GM19240 (cell line): ENCODE measurements at regions not wholly inside any gene's neighbourhood (a gene's known extent, or its start where the extent isn't known, plus 50 kb on each side); places are given as distances from the start of the nearest gene placed in this dataset.

Experiments used
- DNase-seq: peaks from one replicate; pipeline ENCODE4 v3.0.0; 2011; ENCODE audit warnings: low spot score; ENCODE audit not compliant: insufficient read length

- DNase-seq, result no peak
Observed at GRCh38 chr6:84525907-84526306, 238.5 kb downstream of the TBX18 start.

GRCh38 chr6:84524636-84525035 lies 239.8 kb downstream of the TBX18 start:
- no peak for DNase-seq

- DNase-seq, result no peak
Observed at GRCh38 chr6:84522135-84522549, 242.3 kb downstream of the TBX18 start.

- no peak for DNase-seq
Observed at GRCh38 chr6:84521511-84521910, 242.9 kb downstream of the TBX18 start.

GRCh38 chr6:84517741-84518530 lies 246.5 kb downstream of the TBX18 start:
- no peak for DNase-seq

- DNase-seq, result no peak
Observed at GRCh38 chr6:84516154-84516553, 248.2 kb downstream of the TBX18 start.

- no peak for DNase-seq
Observed at GRCh38 chr6:84515067-84515466, 249.3 kb downstream of the TBX18 start.

- DNase-seq, result no peak
Observed at GRCh38 chr6:84514089-84514971, 250.1 kb downstream of the TBX18 start.

GRCh38 chr6:84512391-84512790 lies 252.0 kb downstream of the TBX18 start:
- DNase-seq, result no peak

GRCh38 chr6:84511929-84512328 lies 252.5 kb downstream of the TBX18 start:
- no peak for DNase-seq

- no peak for DNase-seq
Observed at GRCh38 chr6:84508981-84509380, 255.4 kb downstream of the TBX18 start.

- DNase-seq, result no peak
Observed at GRCh38 chr6:84508334-84508733, 256.1 kb downstream of the TBX18 start.

GRCh38 chr6:84504025-84504424 lies 260.4 kb downstream of the TBX18 start:
- no peak for DNase-seq

GRCh38 chr6:84501315-84501714 lies 263.1 kb downstream of the TBX18 start:
- DNase-seq, result no peak

GRCh38 chr6:84500726-84501125 lies 263.7 kb downstream of the TBX18 start:
- no peak for DNase-seq

GRCh38 chr6:84498905-84499304 lies 265.5 kb downstream of the TBX18 start:
- DNase-seq, result no peak

GRCh38 chr6:84492241-84493165 lies 265.1 kb upstream of the CEP162 start:
- no peak for DNase-seq

- no peak for DNase-seq
Observed at GRCh38 chr6:84489598-84489997, 262.2 kb upstream of the CEP162 start.

GRCh38 chr6:84486526-84486925 lies 259.1 kb upstream of the CEP162 start:
- no peak for DNase-seq

GRCh38 chr6:84469144-84469543 lies 241.7 kb upstream of the CEP162 start:
- DNase-seq, result no peak

GRCh38 chr6:84467296-84467695 lies 239.9 kb upstream of the CEP162 start:
- DNase-seq, result no peak
